ENCODE measurements at regions not wholly inside any gene's neighbourhood (a gene's known extent, or its start where the extent isn't known, plus 50 kb on each side); places are given as distances from the start of the nearest gene placed in this dataset.

DNA sequence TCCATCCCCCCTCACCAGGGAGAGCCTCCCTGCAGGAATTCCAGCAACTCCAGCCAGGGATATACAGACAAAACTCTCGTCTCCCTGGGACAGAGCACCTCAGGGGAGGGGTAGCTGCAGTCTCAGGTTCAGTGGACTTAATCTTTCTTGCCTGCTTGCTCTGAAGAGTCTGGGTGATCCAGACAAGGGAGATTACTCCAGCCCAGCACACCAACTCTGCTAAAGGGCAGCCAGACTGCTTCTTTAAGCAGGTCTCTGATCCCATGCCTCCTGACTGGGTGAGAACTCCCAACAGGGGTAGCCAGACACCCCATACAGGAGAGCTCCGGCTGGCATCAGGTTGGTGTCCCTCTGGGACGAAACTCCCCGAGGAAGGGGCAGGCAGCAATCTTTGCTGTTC, 888.7 kb downstream of the RAB28 start:
- no peaks in the 10 kb centered on the region for H3K27me3 Mint-ChIP-seq (ENCODE audit: low read depth)
- TF ChIP-seq, protein P1, sequence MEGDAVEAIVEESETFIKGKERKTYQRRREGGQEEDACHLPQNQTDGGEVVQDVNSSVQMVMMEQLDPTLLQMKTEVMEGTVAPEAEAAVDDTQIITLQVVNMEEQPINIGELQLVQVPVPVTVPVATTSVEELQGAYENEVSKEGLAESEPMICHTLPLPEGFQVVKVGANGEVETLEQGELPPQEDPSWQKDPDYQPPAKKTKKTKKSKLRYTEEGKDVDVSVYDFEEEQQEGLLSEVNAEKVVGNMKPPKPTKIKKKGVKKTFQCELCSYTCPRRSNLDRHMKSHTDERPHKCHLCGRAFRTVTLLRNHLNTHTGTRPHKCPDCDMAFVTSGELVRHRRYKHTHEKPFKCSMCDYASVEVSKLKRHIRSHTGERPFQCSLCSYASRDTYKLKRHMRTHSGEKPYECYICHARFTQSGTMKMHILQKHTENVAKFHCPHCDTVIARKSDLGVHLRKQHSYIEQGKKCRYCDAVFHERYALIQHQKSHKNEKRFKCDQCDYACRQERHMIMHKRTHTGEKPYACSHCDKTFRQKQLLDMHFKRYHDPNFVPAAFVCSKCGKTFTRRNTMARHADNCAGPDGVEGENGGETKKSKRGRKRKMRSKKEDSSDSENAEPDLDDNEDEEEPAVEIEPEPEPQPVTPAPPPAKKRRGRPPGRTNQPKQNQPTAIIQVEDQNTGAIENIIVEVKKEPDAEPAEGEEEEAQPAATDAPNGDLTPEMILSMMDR (IDR thresholded peaks at IDR 0.05), result no peak
- no peaks in the 10 kb centered on the region for H3K4me1 Mint-ChIP-seq (ENCODE audit: low read depth)
- no peaks in the 10 kb centered on the region for H3K36me3 Mint-ChIP-seq (ENCODE audit: low read depth)
- H3K27ac Mint-ChIP-seq (ENCODE audit: unreplicated experiment), result no peak overlapping the region
- DNase-seq (ENCODE audit: low spot score), result no peak
- peaks cover 31% of the 10 kb centered on the region for H3K9me3 Mint-ChIP-seq (ENCODE audit: low read depth)
- no peak overlapping the region for H3K4me3 Mint-ChIP-seq (ENCODE audit: unreplicated experiment)

DNA sequence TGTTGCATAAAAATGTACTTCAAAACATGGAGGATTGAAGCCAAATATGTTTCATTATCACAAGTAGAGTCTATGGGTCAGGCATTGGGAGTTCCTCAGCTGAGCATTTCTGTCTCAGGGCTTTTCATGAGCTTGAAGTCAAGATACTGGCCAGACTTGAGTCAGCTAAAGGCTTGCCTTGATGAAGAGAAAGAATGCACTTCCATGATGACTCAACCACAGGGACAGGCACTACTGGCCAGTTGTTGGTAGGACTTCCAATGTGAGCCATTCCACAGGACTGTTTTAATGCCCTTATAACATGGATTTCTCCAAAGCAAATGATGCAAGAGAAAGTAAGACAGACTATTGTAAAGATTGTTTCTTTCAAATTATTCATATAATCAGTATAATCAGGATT, 895.6 kb downstream of the RAB28 start:
- Mint-ChIP-seq H3K4me3 (ENCODE audit: unreplicated experiment) (no peak overlapping the region), H3K9me3 (ENCODE audit: low read depth) (peaks cover 3% of the 10 kb centered on the region), H3K27me3 (ENCODE audit: low read depth) (no peaks in the 10 kb centered on the region), H3K4me1 (ENCODE audit: low read depth) (no peaks in the 10 kb centered on the region), H3K36me3 (ENCODE audit: low read depth) (no peaks in the 10 kb centered on the region), H3K27ac (ENCODE audit: unreplicated experiment) (no peak overlapping the region)
- no peak for DNase-seq (ENCODE audit: low spot score)
- TF ChIP-seq, protein P1 (IDR thresholded peaks at IDR 0.05), result no peak

DNA sequence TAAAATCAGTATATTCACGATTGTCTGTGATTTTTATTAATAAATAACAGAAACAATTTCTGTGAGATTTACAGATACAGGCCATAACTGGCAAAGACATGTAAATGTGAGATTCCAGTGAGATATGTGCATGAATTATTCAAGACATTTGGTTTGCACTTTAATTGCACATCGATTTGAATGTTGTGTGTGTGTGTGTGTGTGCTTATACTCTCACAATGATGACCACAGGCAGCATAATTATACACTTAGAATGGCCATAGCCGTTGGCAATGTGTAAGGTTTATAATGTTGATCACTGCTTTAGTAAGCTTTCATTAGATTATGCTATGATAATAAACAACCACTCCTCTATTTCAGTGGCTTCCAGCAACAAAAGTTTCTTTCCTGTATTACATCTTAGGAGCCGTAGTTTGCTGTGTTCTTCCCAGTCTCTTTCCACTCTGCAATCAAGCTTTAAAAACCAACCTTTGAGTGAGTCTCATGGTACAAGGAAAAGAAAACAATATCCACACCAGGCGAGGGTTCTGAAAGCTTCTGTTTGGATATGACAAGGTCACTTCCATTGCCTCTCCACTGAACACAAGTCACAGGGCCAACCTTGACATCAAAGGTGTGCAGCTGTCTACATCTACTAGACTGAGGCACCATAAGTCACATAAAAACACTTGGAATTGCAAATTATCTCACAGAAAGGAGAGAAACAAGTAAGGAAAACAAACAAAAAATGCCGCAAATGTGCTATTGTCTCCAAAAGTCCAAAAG, 897.7 kb downstream of the RAB28 start:
- no peak for DNase-seq (ENCODE audit: low spot score)
- Mint-ChIP-seq H3K27me3 (ENCODE audit: low read depth) (no peaks in the 10 kb centered on the region), H3K4me1 (ENCODE audit: low read depth) (no peaks in the 10 kb centered on the region), H3K36me3 (ENCODE audit: low read depth) (no peaks in the 10 kb centered on the region), H3K27ac (ENCODE audit: unreplicated experiment) (no peak overlapping the region), H3K9me3 (ENCODE audit: low read depth) (peaks cover 3% of the 10 kb centered on the region), H3K4me3 (ENCODE audit: unreplicated experiment) (no peak overlapping the region)
- TF ChIP-seq, protein P1 (IDR thresholded peaks at IDR 0.05), result no peak

DNA sequence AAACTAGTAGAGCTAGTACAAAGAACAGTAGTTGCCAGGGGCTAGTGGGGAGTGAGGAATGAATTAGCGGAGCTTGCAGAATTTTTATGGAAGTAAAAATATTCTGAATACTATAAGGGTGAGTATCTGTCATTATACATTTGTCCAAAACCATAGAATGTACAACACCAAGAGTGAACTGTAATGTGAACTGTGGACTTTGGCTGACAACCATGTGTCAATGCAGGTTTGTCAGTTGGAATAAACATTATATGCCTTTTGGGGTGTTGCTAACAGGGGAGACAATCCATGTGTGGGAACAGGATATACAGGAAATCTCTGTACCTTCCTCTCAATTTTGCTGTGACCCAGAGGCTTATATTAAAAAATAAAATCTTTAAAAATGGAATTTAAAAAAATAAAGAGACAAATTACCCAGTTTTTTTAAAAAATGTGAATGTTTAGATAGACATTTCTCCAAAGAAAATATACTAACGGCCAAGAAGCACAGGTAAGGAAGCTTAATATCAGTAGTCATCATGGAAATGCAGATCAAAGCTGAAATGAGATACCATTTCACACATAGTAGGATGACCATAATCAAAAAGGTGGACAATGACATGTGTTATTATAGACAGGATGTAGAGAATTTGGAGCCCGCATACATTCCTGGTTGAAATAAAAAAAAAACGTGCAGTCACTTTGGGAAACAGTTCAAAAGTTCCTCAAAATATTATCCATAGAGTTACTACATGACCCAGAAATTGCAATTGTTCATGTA, 899.8 kb downstream of the RAB28 start:
- Mint-ChIP-seq H3K4me1 (ENCODE audit: low read depth) (no peaks in the 10 kb centered on the region), H3K27me3 (ENCODE audit: low read depth) (peaks cover 3% of the 10 kb centered on the region), H3K4me3 (ENCODE audit: unreplicated experiment) (no peak overlapping the region), H3K36me3 (ENCODE audit: low read depth) (no peaks in the 10 kb centered on the region), H3K27ac (ENCODE audit: unreplicated experiment) (no peak overlapping the region), H3K9me3 (ENCODE audit: low read depth) (peaks cover 3% of the 10 kb centered on the region)
- no peak for DNase-seq (ENCODE audit: low spot score)
- TF ChIP-seq, protein P1 (IDR thresholded peaks at IDR 0.05), result no peak

DNA sequence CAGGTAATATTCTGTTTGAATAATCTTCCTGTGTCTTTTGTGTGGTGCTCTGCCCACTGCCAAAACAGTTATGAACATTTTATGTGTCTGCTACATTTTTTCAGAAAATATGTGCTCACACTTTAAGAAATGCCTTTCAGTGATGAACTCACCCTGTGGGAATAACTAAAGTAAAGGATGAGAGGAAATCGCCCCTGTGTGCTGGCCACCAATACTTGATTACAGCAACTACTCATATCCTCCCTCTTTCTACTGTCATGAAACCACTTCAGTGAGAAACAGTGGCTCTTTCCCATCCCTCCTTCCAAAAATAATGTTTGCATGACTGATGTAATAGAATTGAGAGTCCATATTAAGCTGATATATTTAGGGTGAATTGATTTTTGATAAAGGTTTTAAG, 900.9 kb downstream of the RAB28 start:
- H3K9me3 Mint-ChIP-seq (ENCODE audit: low read depth), result peaks cover under 1% of the 10 kb centered on the region
- no peak overlapping the region for H3K4me3 Mint-ChIP-seq (ENCODE audit: unreplicated experiment)
- no peaks in the 10 kb centered on the region for H3K36me3 Mint-ChIP-seq (ENCODE audit: low read depth)
- no peak overlapping the region for H3K27ac Mint-ChIP-seq (ENCODE audit: unreplicated experiment)
- peaks cover 3% of the 10 kb centered on the region for H3K27me3 Mint-ChIP-seq (ENCODE audit: low read depth)
- TF ChIP-seq, protein P1 (IDR thresholded peaks at IDR 0.05), result no peak
- H3K4me1 Mint-ChIP-seq (ENCODE audit: low read depth), result no peaks in the 10 kb centered on the region
- no peak for DNase-seq (ENCODE audit: low spot score)

Data from chondrocyte (in vitro differentiated cells).